ELR (cell line): ENCODE measurements at regions not wholly inside any gene's neighbourhood (a gene's known extent, or its start where the extent isn't known, plus 50 kb on each side); places are given as distances from the start of the nearest gene placed in this dataset.
"Not testable (repeated sequence)": the region's sequence is repeated elsewhere in the genome, so short reads cannot be mapped to it uniquely, and the experiment has no call there.

Experiments
- DNase-seq: peaks from one replicate; pipeline ENCODE4 v3.0.0-alpha.2; 2015; ENCODE audit warnings: low read depth

DNA sequence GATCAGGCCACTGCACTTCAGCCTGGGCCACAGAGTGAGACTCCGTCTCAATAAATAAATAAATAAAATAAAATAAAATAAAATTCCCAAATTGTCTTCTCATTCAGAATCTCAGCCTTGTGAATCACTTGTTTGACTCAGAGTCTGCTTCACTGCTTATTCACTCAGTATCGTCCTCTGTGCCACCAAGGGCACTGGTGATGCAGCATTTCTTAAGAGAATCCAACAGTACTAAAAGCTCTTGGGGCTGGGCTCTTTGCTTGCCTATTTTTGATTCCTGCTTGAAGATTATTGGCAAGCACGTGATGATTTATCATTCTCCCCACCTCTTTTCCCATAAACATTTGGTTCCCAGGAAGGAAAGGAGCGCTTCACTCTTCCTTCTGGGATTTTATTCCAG lies 54.8 kb upstream of the HMGB1 start:
- peak; percentile 85 for DNase-seq

DNA sequence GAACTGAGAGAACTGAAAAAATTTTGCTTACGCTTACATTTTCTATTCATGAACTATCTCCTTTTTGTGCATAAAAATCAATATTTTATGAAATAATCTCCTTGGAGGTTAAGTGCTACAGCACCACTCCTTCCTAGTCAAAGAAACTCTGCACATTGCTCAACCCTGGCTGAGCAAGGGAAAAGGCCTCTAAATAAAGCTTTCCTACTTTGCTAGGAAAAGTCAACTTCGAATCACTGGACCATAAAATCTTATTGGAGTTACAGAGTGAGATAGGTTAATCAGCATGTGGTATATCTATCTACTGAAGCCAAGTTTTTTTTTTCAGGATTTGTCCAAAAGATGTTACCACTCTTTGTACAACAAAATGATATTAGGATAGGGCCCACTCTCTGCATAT lies 57.5 kb upstream of the HMGB1 start:
- DNase-seq: no peak

DNA sequence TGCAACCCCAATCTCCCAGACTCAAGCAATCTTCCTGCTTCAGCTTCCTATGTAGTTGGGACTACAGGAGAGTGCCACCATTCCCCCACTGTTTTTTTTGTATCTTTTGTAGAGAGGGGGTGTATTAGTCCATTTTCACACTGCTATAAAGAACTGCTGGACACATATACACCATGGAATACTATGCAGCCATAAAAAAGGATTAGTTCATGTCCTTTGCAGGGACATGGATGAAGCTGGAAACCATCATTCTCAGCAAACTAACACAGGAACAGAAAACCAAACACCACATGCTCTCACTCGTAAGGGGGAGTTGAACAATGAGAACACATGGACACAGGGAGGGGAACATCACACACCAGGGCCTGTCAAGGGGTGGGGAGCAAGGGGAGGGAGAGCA lies 58.1 kb upstream of the HMGB1 start:
- DNase-seq: not testable (repeated sequence)

DNA sequence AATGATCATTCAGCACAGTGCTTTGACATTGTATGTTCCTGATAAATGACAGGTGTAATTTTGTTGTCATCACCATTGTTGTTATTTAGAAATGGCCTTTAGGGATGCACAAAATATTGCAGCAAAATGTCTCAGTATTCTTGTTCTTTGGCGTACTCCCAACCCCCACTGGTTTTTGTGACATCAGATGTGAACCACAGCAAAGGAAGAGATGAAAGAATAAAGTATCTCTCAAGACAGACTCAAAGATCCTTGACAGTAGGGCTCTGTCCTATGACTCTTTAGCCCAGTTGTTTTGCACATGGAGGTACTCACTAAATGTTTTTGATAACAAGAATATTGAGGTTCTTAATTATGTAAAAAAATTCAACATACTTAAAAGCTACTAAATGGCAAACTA lies 59.5 kb upstream of the HMGB1 start:
- DNase-seq: not testable (repeated sequence)

DNA sequence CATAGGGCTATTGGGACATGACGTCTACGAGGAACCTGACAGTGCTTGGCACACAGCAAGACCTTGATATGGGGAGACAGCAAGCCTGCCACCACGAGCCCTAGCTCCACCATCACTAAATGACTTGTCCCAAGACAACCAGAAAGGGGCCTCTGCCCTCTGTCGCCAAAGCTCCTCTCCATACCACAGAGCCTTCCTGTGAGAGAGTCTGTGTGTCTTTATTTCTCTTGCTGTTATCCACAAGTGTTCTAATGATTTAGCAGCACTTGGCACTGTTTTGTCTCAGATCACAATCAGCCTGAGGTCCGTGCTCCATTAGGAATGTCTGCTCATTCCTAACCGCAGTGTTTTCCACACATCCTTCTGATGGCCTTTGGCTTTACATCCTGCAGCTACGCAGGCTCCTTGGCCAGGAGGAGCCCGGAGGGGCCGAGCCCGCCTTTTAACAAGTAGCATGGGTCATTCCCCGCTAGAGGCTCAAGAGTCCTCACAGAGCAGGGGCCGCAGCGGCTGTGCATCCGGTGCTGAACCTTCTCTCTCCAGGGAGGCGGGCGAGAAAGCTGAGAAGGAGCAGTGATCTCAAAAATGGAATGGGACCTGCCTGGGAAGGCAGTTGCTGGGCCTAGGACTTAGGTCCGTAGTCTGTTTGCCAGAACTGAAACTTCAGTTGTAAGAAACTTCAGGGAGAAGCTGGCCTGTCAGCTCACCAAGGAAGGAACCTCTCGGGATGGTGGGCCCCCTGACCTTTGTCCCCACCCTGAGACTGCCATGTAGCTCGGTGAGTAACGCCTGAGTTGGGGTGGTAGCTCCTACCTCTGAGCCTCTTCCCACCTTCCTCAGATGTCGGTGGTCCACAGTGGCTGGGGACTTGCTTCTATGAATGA lies 61.1 kb upstream of the HMGB1 start:
- peak; percentile 43 for DNase-seq

DNA sequence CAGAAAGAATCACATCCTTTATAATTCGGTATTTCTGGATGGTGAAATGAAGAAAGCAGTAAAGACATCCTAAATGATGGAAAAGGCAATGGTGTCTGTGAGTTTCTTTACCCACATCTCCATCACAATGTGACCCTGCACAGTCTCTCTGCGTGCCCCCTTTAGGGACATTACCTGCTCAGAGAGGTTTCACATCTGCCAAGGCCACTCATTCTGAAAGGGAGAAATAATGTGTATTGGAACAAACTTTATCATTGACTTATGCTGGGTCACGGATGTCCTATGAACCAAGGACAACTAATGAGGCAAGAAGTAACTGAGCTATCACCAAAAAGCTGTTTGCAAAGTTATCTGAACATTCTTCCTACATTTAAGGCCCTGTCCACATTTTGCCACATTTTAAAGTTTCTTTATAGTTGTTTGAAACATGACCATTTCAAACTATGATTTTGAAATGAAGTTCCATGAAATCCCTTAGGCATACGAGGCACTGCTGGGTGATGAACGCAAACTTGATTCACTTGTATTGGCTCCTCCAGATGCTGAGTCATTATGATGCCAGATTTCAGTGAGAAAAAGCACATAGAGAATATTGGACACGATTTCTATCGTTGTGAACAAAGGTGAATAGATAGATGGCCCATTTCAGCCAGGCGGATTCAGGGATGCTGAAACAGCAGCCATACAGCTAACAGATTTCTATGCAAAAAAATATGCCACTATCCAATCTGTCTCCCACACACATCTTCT lies 63.5 kb upstream of the HMGB1 start:
- DNase-seq: peak; percentile 30

DNA sequence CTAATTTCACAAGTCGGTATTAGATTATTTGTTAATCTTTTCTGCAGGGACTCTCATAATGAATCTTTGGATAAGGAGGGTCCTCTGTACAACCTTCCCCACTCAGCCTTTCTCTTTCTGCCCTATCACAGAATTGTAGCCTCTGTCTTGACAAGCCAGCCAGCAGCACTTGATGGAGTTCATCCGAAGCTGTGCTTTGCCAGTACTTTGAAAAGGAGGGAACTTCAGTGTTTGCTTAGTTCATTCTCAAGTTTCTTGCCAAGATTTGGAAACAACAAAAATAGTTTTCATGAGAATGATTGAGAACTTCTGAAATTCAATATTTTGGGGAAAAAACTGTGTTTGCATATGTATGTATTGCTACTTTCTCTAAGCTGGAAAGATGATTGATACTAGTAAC lies 69.3 kb upstream of the HMGB1 start:
- no peak for DNase-seq

DNA sequence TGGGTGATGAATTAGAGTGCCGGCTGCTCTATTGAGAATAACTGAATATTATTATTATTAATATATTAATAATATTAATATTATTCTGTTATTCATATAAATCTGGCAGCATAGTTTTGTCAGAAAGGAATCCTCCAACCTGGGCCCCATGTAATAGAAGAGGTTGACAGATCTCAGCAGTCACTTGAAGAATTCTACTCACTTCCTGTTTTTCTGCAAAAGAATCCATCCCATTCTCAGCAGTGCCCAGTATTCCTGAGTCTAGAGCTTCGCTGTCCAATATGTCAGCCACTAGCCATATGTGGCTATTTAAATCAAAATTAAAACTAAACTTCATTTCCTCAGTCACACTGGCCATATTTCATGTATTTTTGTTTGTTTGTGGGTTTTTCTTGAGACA lies 72.4 kb upstream of the USPL1 start:
- DNase-seq: no peak

DNA sequence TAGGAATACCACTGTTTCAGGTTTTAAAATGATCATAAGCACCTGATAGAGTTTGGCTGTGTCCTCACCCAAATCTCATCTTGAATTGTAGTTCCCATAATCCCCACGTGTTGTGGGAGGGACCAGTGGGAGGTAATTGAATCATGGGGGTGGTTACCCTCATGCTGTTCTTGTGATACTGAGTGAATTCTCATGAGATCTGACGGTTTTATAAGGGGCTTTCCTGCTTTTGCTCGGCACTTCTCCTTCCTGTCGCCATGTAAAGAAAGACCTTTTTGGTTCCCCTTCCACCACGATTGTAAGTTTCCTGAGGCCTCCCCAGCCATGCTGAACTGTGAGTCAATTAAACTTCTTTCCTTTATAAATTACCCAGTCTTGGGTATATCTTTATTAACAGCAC lies 69.7 kb upstream of the USPL1 start:
- DNase-seq: not testable (repeated sequence)

DNA sequence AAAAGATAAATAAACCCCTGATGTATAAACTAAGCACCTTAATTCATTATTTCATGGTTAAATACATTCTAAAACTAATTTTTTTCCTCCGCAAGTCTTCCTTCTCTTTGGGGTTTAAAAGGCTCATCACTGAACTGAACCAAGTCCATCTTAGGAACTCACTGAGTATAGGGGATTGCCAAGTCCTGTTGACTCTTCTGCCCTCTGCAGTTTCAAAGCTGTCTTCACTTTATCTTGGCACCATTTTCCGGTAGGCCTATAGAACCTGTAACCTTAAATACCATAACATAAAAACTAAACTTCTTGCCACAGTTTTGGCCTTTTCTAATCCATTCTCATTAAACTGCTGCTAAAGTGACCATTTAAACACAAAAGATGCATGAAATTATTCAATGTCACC lies 66.5 kb upstream of the USPL1 start:
- peak; percentile 59 for DNase-seq

DNA sequence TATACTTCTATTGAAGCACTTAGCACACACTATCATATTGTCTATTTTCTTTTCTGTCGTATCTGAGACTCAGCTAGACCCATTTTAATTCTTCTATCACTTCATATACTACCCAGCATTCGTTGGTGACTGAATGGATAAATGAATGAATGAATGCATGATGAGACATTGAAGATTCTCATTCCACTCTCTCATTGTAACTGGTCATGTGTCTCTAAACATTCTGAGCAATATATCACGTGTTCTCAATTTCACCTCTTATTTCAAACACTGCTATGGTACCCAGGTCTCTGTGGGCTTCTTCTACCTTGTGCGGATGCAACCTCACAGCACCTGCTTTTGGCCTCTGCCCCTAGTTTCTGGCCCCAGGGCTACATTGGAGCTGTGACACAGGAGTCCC lies 65.2 kb upstream of the USPL1 start:
- no peak for DNase-seq

DNA sequence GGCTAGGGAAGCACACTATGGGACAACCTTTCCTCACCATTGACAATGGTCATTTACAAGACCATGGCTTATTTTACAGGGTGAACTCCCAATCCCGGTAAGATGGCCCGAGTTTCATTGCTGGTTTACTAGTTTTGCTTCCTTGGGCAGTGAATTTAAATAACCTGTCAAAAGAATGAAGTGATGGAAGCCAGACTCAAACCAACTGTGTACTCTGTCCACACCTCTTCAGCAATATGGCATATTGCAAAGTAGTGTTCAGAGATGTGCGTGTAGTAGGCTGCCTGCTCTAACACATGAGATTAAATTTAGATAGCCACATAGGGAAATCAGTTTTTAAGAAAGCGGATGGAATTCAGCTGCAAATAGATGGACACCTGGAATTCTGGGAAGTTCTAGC lies 58.4 kb upstream of the USPL1 start:
- no peak for DNase-seq

DNA sequence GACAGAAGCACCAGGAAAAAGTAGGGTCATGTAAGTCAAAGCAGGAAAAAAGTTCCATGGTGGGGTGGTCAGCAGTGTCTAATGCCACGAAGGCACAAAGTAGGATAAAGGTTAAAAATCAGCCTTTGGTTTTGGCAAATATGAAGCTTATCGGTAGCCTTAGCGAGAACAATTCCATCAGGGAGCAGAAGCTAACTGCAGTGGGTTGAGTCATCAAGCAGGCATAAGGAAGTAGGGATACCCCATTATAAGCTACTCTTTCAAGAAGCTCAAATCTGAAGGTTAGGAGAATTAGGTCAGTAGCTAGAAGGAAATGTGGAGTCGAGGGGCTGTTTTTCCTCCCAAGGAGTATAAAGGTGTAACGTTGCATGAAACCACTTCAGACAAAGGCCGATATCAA lies 57.5 kb upstream of the USPL1 start:
- DNase-seq: no peak

DNA sequence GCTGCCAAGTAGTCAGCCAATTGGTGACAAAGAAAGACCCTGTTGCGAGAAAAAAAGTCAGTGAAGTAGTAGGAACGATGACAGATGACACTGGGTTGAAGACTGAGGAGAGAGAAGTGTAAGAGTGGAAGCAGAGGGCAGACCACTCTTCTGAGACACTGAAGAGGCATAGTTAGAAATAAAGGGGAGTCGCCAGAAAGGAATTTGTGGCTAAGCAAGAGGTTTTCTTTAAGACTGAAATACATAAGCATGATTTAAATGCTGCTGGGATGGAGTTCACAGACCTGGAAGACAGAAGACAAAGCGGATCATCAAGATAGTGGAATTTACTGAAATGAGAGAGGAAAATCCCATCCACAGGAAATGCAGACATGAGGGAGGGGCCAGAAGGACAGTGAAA lies 56.2 kb upstream of the USPL1 start:
- DNase-seq: no peak

DNA sequence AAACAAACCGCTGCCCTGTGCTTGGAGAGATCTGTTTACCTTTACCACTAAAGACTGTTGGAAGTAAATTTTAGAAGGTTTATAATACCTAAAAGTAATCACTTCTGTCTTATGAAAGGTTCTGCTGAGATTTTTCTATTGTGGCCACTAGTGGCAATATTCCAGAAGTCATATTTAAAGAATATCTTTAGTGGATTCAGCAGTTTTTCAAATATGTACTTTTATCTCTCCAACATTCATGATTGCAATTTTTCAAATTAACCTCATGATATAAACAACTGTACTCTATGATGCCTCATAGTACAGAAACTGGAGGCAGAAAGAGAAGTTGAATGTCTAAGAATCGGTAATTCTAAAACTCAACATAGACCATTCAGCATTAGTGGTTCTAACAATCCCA lies 53.2 kb upstream of the USPL1 start:
- DNase-seq: no peak

DNA sequence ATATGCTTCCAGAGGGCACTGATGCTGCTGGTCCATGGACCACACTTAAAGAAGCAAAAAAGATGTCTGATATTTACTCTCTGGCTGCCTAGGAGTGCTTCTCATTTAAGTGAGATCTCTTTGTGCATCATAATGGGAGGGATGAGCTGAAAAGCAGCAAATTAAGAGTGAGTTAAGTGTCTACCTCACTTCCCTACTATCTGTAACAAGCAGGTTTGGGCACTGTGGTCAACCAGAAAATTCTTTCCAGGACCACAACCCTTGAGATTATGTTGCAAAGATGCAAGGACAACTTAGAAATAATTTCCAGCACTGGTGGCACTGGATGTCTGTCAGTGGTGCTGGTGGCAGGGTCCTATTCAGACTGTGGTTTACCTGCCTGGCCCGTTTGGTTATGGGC lies 52.1 kb upstream of the USPL1 start:
- no peak for DNase-seq

DNA sequence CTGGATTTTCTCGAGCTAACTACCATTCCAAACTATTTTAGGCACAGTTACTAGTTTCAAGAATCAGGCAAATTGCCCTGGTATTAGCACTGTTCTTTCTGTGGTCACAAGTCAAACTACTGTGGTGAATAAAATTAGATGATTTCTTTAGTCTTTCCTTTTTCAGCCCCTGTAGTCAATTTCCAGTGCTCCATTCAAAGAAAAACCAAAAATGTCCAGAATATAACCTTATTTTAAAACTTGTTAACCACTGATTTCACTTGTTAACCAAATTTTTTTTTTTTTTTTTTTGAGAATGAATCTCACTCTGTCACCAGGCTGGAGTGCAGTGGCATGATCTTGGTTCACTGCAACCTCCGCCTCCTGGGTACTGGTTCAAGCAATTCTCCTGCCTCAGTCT lies 50.6 kb upstream of the USPL1 start:
- no peak for DNase-seq
